ENCODE measurements at regions not wholly inside any gene's neighbourhood (a gene's known extent, or its start where the extent isn't known, plus 50 kb on each side); places are given as distances from the start of the nearest gene placed in this dataset.

GRCh38 chr15:95324656-95325055 is 1005.8 kb upstream of the NR2F2 start (continued):
- TF ChIP-seq, protein P1, sequence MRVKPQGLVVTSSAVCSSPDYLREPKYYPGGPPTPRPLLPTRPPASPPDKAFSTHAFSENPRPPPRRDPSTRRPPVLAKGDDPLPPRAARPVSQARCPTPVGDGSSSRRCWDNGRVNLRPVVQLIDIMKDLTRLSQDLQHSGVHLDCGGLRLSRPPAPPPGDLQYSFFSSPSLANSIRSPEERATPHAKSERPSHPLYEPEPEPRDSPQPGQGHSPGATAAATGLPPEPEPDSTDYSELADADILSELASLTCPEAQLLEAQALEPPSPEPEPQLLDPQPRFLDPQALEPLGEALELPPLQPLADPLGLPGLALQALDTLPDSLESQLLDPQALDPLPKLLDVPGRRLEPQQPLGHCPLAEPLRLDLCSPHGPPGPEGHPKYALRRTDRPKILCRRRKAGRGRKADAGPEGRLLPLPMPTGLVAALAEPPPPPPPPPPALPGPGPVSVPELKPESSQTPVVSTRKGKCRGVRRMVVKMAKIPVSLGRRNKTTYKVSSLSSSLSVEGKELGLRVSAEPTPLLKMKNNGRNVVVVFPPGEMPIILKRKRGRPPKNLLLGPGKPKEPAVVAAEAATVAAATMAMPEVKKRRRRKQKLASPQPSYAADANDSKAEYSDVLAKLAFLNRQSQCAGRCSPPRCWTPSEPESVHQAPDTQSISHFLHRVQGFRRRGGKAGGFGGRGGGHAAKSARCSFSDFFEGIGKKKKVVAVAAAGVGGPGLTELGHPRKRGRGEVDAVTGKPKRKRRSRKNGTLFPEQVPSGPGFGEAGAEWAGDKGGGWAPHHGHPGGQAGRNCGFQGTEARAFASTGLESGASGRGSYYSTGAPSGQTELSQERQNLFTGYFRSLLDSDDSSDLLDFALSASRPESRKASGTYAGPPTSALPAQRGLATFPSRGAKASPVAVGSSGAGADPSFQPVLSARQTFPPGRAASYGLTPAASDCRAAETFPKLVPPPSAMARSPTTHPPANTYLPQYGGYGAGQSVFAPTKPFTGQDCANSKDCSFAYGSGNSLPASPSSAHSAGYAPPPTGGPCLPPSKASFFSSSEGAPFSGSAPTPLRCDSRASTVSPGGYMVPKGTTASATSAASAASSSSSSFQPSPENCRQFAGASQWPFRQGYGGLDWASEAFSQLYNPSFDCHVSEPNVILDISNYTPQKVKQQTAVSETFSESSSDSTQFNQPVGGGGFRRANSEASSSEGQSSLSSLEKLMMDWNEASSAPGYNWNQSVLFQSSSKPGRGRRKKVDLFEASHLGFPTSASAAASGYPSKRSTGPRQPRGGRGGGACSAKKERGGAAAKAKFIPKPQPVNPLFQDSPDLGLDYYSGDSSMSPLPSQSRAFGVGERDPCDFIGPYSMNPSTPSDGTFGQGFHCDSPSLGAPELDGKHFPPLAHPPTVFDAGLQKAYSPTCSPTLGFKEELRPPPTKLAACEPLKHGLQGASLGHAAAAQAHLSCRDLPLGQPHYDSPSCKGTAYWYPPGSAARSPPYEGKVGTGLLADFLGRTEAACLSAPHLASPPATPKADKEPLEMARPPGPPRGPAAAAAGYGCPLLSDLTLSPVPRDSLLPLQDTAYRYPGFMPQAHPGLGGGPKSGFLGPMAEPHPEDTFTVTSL (CRISPR knock-in tag; IDR thresholded peaks at IDR 0.05; ENCODE audit: borderline replicate concordance) = no peak
- no peak for TF ChIP-seq ZNF768 (CRISPR knock-in tag; IDR thresholded peaks at IDR 0.05)
- no peak for TF ChIP-seq POLR2A (IDR thresholded peaks at IDR 0.05; ENCODE audit: insufficient read depth in 1 of 2, low read depth in 2 of 2, low read length in 2 of 2)
- TF ChIP-seq ZNF597 (CRISPR knock-in tag; IDR thresholded peaks at IDR 0.05) = no peak
- no peak for TF ChIP-seq EHMT2 (IDR thresholded peaks at IDR 0.05; ENCODE audit: borderline replicate concordance, low read depth, low read length)
- TF ChIP-seq MTF2 (CRISPR knock-in tag; IDR thresholded peaks at IDR 0.05; ENCODE audit: borderline replicate concordance) = no peak
- TF ChIP-seq ZNF335 (CRISPR knock-in tag; IDR thresholded peaks at IDR 0.05) = no peak
- TF ChIP-seq MBNL3 (CRISPR knock-in tag; conservative IDR thresholded peaks at IDR 0.05) = no peak
